GM23338 (cell line): ENCODE measurements at regions not wholly inside any gene's neighbourhood (a gene's known extent, or its start where the extent isn't known, plus 50 kb on each side); places are given as distances from the start of the nearest gene placed in this dataset.

Experiments used
- ATAC-seq: fragments of 200-7000 bp; cut with Tn5 transposase; 3 replicates; pipeline ENCODE4 v1.9.1; 2020
- DNase-seq: peaks from one replicate; pipeline ENCODE4 v3.0.0-alpha.2; 2015; ENCODE audit warnings: low spot score
- H2AFZ ChIP-seq: fragments of 200-600 bp; sonication (generic); 2 replicates; pipeline ENCODE4 v1.8.0; 2016; ENCODE audit warnings: antibody characterized with exemption, mild to moderate bottlenecking, moderate library complexity
- H3F3A ChIP-seq: fragments of 200-600 bp; sonication (generic); replicated peaks from 2 replicates; pipeline ENCODE4 v1.8.0; 2017; ENCODE audit warnings: antibody characterized with exemption, mixed run types, low read depth
- H3K27ac ChIP-seq: fragments of 200-600 bp; sonication (generic); 2 replicates; pipeline ENCODE4 v1.6.1; 2016; ENCODE audit warnings: low read depth
- H3K27me3 ChIP-seq: fragments of 200-600 bp; sonication (generic); 2 replicates; pipeline ENCODE4 v1.8.0; 2016; ENCODE audit warnings: mild to moderate bottlenecking, mixed run types, moderate library complexity; ENCODE audit not compliant: insufficient read depth
- H3K36me3 ChIP-seq: fragments of 200-600 bp; sonication (generic); 2 replicates; pipeline ENCODE4 v1.8.0; 2016; ENCODE audit warnings: mild to moderate bottlenecking; ENCODE audit not compliant: insufficient read depth
- H3K4me1 ChIP-seq: fragments of 200-600 bp; sonication (generic); 2 replicates; pipeline ENCODE4 v1.8.0; 2016; ENCODE audit warnings: mild to moderate bottlenecking, moderate library complexity; ENCODE audit not compliant: insufficient read depth
- H3K4me2 ChIP-seq: fragments of 200-600 bp; sonication (generic); 2 replicates; pipeline ENCODE4 v1.7.1; 2017; ENCODE audit warnings: mixed run types
- H3K4me3 ChIP-seq: fragments of 200-600 bp; sonication (generic); 2 replicates; pipeline ENCODE4 v1.6.1; 2016; ENCODE audit warnings: mixed run types
- H3K79me2 ChIP-seq: fragments of 200-600 bp; sonication (generic); replicated peaks from 2 replicates; pipeline ENCODE4 v1.8.0; 2017; ENCODE audit warnings: mild to moderate bottlenecking; ENCODE audit not compliant: insufficient read depth
- H3K9me2 ChIP-seq: fragments of 200-600 bp; sonication (generic); 2 replicates; pipeline ENCODE4 v1.8.0; 2017; ENCODE audit not compliant: insufficient read depth
- H4K20me1 ChIP-seq: fragments of 200-600 bp; sonication (generic); replicated peaks from 2 replicates; pipeline ENCODE4 v1.8.0; 2017; ENCODE audit warnings: mild to moderate bottlenecking; ENCODE audit not compliant: insufficient read depth
- H3K27ac Mint-ChIP-seq: 2 replicates; pipeline ENCODE4 v1.8.0; 2020; ENCODE audit warnings: inconsistent platforms, mild to moderate bottlenecking, moderate library complexity, mixed read lengths
- H3K27me3 Mint-ChIP-seq: 3 replicates; pipeline ENCODE4 v1.8.0; 2022; ENCODE audit warnings: low read depth, mild to moderate bottlenecking, moderate library complexity, mixed read lengths, inconsistent platforms; ENCODE audit not compliant: insufficient read depth, poor library complexity
- H3K36me3 Mint-ChIP-seq: 3 replicates; pipeline ENCODE4 v1.8.0; 2021; ENCODE audit warnings: low read depth, mild to moderate bottlenecking, inconsistent platforms, moderate library complexity, mixed read lengths
- H3K4me1 Mint-ChIP-seq: 3 replicates; pipeline ENCODE4 v1.8.0; 2020; ENCODE audit warnings: mild to moderate bottlenecking, inconsistent platforms, mixed read lengths
- H3K4me3 Mint-ChIP-seq: 3 replicates; pipeline ENCODE4 v1.8.0; 2021; ENCODE audit warnings: moderate library complexity, mild to moderate bottlenecking, inconsistent platforms, mixed read lengths
- H3K9me3 Mint-ChIP-seq: 3 replicates; pipeline ENCODE4 v1.8.0; 2020; ENCODE audit warnings: moderate library complexity, mild to moderate bottlenecking, inconsistent platforms, mixed read lengths
- CREB1 ChIP-seq: fragments of 250-450 bp; sonication (Bioruptor Pico); IDR thresholded peaks from 2 replicates; pipeline ENCODE4 v1.5.0; 2020; ENCODE audit warnings: low read depth, mild to moderate bottlenecking, moderate library complexity
- CTCF ChIP-seq, 2 experiments: fragments of 200-600 bp in 1 of 2; sonication (generic) in 1 of 2; conservative IDR thresholded peaks; 2 replicates each; pipeline versions ENCODE4 v1.5.1 to v1.6.1; 2016 to 2017; ENCODE audit warnings: antibody characterized with exemption in 2 of 2, low read depth in 2 of 2, mild to moderate bottlenecking in 2 of 2, moderate library complexity in 1 of 2
- ETS1 ChIP-seq: IDR thresholded peaks from 2 replicates; pipeline ENCODE4 v1.6.1; 2016; ENCODE audit warnings: antibody characterized with exemption
- EZH2 ChIP-seq: fragments of 200-600 bp; sonication (generic); IDR thresholded peaks from one replicate; pipeline ENCODE4 v1.8.0; 2017; ENCODE audit warnings: antibody characterized with exemption, mild to moderate bottlenecking, low read depth; ENCODE audit not compliant: unreplicated experiment
- EZH2phosphoT487 ChIP-seq: fragments of 200-600 bp; sonication (generic); IDR thresholded peaks from one replicate; pipeline ENCODE4 v1.8.1; 2018; ENCODE audit warnings: antibody characterized with exemption; ENCODE audit not compliant: unreplicated experiment
- NANOG ChIP-seq: IDR thresholded peaks from 2 replicates; pipeline ENCODE4 v1.6.1; 2016; ENCODE audit warnings: antibody characterized with exemption, borderline replicate concordance
- REST ChIP-seq: IDR thresholded peaks from one replicate; pipeline ENCODE4 v1.6.1; 2018; ENCODE audit warnings: antibody characterized with exemption; ENCODE audit not compliant: unreplicated experiment
- STAT1 ChIP-seq: IDR thresholded peaks from one replicate; pipeline ENCODE4 v1.6.1; 2016; ENCODE audit warnings: antibody characterized with exemption; ENCODE audit not compliant: unreplicated experiment
- ZNF114 ChIP-seq: fragments of 250-450 bp; sonication (Bioruptor Pico); IDR thresholded peaks from 2 replicates; pipeline ENCODE4 v1.5.0; 2020; ENCODE audit warnings: mild to moderate bottlenecking, moderate library complexity
- ZNF331 ChIP-seq: fragments of 250-450 bp; sonication (Bioruptor Pico); IDR thresholded peaks from 2 replicates; pipeline ENCODE4 v1.5.0; 2020; ENCODE audit warnings: low read depth, mild to moderate bottlenecking, moderate library complexity

- TF ChIP-seq EZH2 (no peak), ZNF114 (CRISPR knock-in tag) (no peak), REST (no peak), NANOG (no peak), CREB1 (CRISPR knock-in tag) (no peak), CTCF (conservative IDR thresholded peaks at IDR 0.05; ENCODE audit: low read depth in 2 of 2) (no peak), ZNF331 (CRISPR knock-in tag) (no peak), ETS1 (no peak), STAT1 (no peak), EZH2phosphoT487 (no peak)
- DNase-seq (no peak), ATAC-seq (no peak)
- H3K9me2 ChIP-seq, result peaks cover 6% of the 10 kb centered on the region; the same call in 1 of the 2 replicates
- H3K36me3 ChIP-seq, result no peaks in the 10 kb centered on the region; the same call in 1 of the 2 replicates
- no peaks in the 10 kb centered on the region for H3K79me2 ChIP-seq
- H3K4me1 ChIP-seq, result no peaks in the 10 kb centered on the region
- Mint-ChIP-seq H3K4me3 (no peak overlapping the region), H3K27ac (no peak overlapping the region), H3K4me1 (no peaks in the 10 kb centered on the region), H3K9me3 (peaks cover 13% of the 10 kb centered on the region), H3K36me3 (peaks cover 8% of the 10 kb centered on the region; the same call in 2 of the 3 replicates), H3K27me3 (no peaks in the 10 kb centered on the region)
- no peak overlapping the region for H2AFZ ChIP-seq
- H3F3A ChIP-seq, result no peaks in the 10 kb centered on the region
- H3K27ac ChIP-seq, result no peak overlapping the region
- H3K4me2 ChIP-seq, result no peak overlapping the region
- no peaks in the 10 kb centered on the region for H3K27me3 ChIP-seq
- H3K4me3 ChIP-seq, result no peak overlapping the region
- H4K20me1 ChIP-seq, result no peaks in the 10 kb centered on the region
Observed at GRCh38 chr3:76551739-76552138, 488.2 kb upstream of the ROBO2 start.
